Keratinocyte (primary cell): ENCODE measurements at regions not wholly inside any gene's neighbourhood (a gene's known extent, or its start where the extent isn't known, plus 50 kb on each side); places are given as distances from the start of the nearest gene placed in this dataset.

ENCODE experiments used
- DNase-seq: peaks from one replicate; pipeline ENCODE4 v3.0.0-alpha.2; 2011; ENCODE audit warnings: low read depth, missing footprints, low spot score
- FAIRE-seq: peaks from 2 replicates; lab custom pipeline; 2011; peaks lifted over from hg19 to GRCh38; lab: Jason Lieb, UNC
- H2AFZ ChIP-seq: 2 replicates; pipeline ENCODE4 v1.6.0; 2012; ENCODE audit warnings: low read length, control low read depth, inconsistent platforms; ENCODE audit not compliant: control insufficient read depth
- H3K27ac ChIP-seq: 2 replicates; pipeline ENCODE4 v1.5.1; 2011; ENCODE audit warnings: low read length; ENCODE audit not compliant: control insufficient read depth, insufficient read depth
- H3K27me3 ChIP-seq: 3 replicates; pipeline ENCODE4 v1.6.0; 2011; ENCODE audit warnings: low read length; ENCODE audit not compliant: control insufficient read depth, insufficient read depth; ENCODE audit errors: extremely low read depth
- H3K36me3 ChIP-seq, 2 experiments: 2 replicates in 1 of 2; 3 replicates in 1 of 2; pipeline ENCODE4 v1.5.1; 2011; ENCODE audit warnings: low read length in 2 of 2, mild to moderate bottlenecking in 1 of 2; ENCODE audit not compliant: control insufficient read depth in 2 of 2, insufficient read depth in 2 of 2; ENCODE audit errors: extremely low read depth in 1 of 2
- H3K4me1 ChIP-seq: 3 replicates; pipeline ENCODE4 v1.5.1; 2011; ENCODE audit warnings: low read length; ENCODE audit not compliant: control insufficient read depth, insufficient read depth; ENCODE audit errors: extremely low read depth
- H3K4me2 ChIP-seq: 3 replicates; pipeline ENCODE4 v1.6.0; 2011; ENCODE audit warnings: low read depth, low read length; ENCODE audit not compliant: control insufficient read depth, insufficient read depth; ENCODE audit errors: extremely low read depth
- H3K4me3 ChIP-seq, 3 experiments: fragments of 200-600 bp in 1 of 3; sonication (generic) in 1 of 3; 2 replicates in 2 of 3; 3 replicates in 1 of 3; pipeline ENCODE4 v1.5.1; 2011 to 2016; ENCODE audit warnings: low read length in 3 of 3, mild to moderate bottlenecking in 3 of 3, control low read depth in 2 of 3, inconsistent platforms in 1 of 3, low read depth in 1 of 3, mixed read lengths in 1 of 3, mixed run types in 1 of 3, moderate library complexity in 1 of 3; ENCODE audit not compliant: control insufficient read depth in 2 of 3, insufficient read depth in 2 of 3; ENCODE audit errors: extremely low read depth in 1 of 3
- H3K79me2 ChIP-seq: 2 replicates; pipeline ENCODE4 v1.6.0; 2012; ENCODE audit warnings: low read length; ENCODE audit not compliant: control insufficient read depth, insufficient read depth
- H3K9ac ChIP-seq: 3 replicates; pipeline ENCODE4 v1.6.0; 2011; ENCODE audit warnings: low read length; ENCODE audit not compliant: control insufficient read depth, insufficient read depth; ENCODE audit errors: extremely low read depth
- H3K9me1 ChIP-seq: 3 replicates; pipeline ENCODE4 v1.6.0; 2011; ENCODE audit warnings: low read length; ENCODE audit not compliant: control insufficient read depth, insufficient read depth; ENCODE audit errors: extremely low read depth
- H3K9me3 ChIP-seq: 2 replicates; pipeline ENCODE4 v1.5.1; 2012; ENCODE audit warnings: low read depth, low read length; ENCODE audit not compliant: control insufficient read depth
- H4K20me1 ChIP-seq: 3 replicates; pipeline ENCODE4 v1.6.0; 2011; ENCODE audit warnings: low read length; ENCODE audit not compliant: control insufficient read depth, insufficient read depth; ENCODE audit errors: extremely low read depth
- EZH2 ChIP-seq: IDR thresholded peaks from one replicate; pipeline ENCODE4 v1.6.1; 2012; ENCODE audit warnings: inconsistent platforms, mild to moderate bottlenecking, low read length, moderate library complexity
- dilution Hi-C: fragments of 300-500 bp; cut with MboI; formaldehyde crosslinking; loops from one replicate; pipeline ENCODE4 v1.7.0; 2020; ENCODE audit warnings: low sequenced_read_pairs; ENCODE audit not compliant: extremely low pct_ligation_motif_present
- TF ChIP-seq, protein P1 (sequence below), 3 experiments: IDR thresholded peaks in 1 of 3; conservative IDR thresholded peaks in 1 of 3; optimal IDR thresholded peaks in 1 of 3; 2 replicates in 2 of 3; 3 replicates in 1 of 3; pipeline versions ENCODE3 to v1.5.1; 2011; ENCODE audit warnings: low read length in 3 of 3, mild to moderate bottlenecking in 3 of 3, moderate library complexity in 2 of 3, control low read depth in 1 of 3, inconsistent platforms in 1 of 3; ENCODE audit not compliant: insufficient read depth in 2 of 3; ENCODE audit errors: extremely low read depth in 1 of 3

DNA sequence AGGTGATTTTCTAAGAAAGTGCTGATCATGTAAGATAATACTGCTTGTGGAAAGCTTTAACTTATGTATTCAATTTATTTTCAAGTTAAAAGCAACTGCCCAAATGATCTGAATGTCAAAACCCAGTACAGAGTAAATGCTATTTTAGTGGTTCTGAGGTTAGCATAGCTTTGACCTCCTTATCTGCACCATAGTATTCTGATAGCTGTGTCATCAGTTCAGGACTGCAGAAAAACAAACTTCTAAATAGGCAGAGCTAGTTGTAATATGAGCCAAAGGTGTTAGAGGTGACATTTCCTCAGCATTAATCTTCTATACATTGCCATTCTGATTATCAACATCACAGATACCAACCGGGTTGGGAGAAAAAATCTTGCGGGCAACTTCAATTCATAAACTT lies 758.7 kb downstream of the SLITRK5 start:
- Histone ChIP-seq H3K27ac (no peak overlapping the region), H3K9me3 (no peaks in the 10 kb centered on the region), H3K36me3 (no peaks in the 10 kb centered on the region), H3K4me2 (no peak overlapping the region), H3K79me2 (no peaks in the 10 kb centered on the region), H2AFZ (no peak overlapping the region), H3K9ac (no peak overlapping the region), H4K20me1 (no peaks in the 10 kb centered on the region), H3K4me3 (no peak overlapping the region), H3K9me1 (no peaks in the 10 kb centered on the region), H3K4me1 (no peaks in the 10 kb centered on the region), H3K27me3 (no peaks in the 10 kb centered on the region)
- dilution Hi-C loops = no loop called here
- DNase-seq = no peak
- no peak for TF ChIP-seq EZH2
- TF ChIP-seq, protein P1, sequence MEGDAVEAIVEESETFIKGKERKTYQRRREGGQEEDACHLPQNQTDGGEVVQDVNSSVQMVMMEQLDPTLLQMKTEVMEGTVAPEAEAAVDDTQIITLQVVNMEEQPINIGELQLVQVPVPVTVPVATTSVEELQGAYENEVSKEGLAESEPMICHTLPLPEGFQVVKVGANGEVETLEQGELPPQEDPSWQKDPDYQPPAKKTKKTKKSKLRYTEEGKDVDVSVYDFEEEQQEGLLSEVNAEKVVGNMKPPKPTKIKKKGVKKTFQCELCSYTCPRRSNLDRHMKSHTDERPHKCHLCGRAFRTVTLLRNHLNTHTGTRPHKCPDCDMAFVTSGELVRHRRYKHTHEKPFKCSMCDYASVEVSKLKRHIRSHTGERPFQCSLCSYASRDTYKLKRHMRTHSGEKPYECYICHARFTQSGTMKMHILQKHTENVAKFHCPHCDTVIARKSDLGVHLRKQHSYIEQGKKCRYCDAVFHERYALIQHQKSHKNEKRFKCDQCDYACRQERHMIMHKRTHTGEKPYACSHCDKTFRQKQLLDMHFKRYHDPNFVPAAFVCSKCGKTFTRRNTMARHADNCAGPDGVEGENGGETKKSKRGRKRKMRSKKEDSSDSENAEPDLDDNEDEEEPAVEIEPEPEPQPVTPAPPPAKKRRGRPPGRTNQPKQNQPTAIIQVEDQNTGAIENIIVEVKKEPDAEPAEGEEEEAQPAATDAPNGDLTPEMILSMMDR (optimal IDR thresholded peaks at IDR 0.05 in 1 of 3, IDR thresholded peaks at IDR 0.05 in 1 of 3, conservative IDR thresholded peaks at IDR 0.05 in 1 of 3; ENCODE audit: extremely low read depth in 1 of 3, insufficient read depth in 2 of 3, low read length in 3 of 3) = no peak
- FAIRE-seq = no peak

DNA sequence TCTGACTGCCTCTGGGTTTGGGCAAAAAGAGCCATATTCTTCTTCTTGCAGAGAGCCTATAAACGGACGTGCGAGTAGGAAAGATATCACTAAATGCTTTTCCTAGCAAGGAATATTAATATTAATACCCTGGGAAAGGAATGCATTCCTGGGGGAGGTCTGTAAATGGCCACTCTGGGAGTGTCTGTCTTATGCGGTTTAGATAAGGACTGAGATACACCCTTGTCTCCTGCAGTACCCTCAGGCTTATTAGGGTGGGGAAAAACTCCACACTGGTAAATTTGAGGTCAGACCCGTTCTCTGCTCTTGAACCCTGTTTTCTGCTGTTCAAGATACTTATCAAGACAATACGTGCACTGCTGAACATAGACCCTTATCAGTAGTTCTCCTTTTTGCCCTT lies 763.8 kb downstream of the SLITRK5 start:
- no peaks in the 10 kb centered on the region for H3K36me3 ChIP-seq
- H3K27ac ChIP-seq = no peak overlapping the region
- no peak overlapping the region for H3K4me2 ChIP-seq
- no peaks in the 10 kb centered on the region for H3K79me2 ChIP-seq
- FAIRE-seq (no peak), DNase-seq (no peak)
- H3K27me3 ChIP-seq = no peaks in the 10 kb centered on the region
- H3K9ac ChIP-seq = no peak overlapping the region
- H3K4me1 ChIP-seq = no peaks in the 10 kb centered on the region
- no peaks in the 10 kb centered on the region for H3K9me3 ChIP-seq
- H2AFZ ChIP-seq = no peak overlapping the region
- dilution Hi-C loops = no loop called here
- no peaks in the 10 kb centered on the region for H3K9me1 ChIP-seq
- TF ChIP-seq, protein P1 (optimal IDR thresholded peaks at IDR 0.05 in 1 of 3, IDR thresholded peaks at IDR 0.05 in 1 of 3, conservative IDR thresholded peaks at IDR 0.05 in 1 of 3; ENCODE audit: extremely low read depth in 1 of 3, insufficient read depth in 2 of 3, low read length in 3 of 3) = no peak
- no peak for TF ChIP-seq EZH2
- no peak overlapping the region for H3K4me3 ChIP-seq
- no peaks in the 10 kb centered on the region for H4K20me1 ChIP-seq
